Caco-2 (cell line): ENCODE measurements at regions not wholly inside any gene's neighbourhood (a gene's known extent, or its start where the extent isn't known, plus 50 kb on each side); places are given as distances from the start of the nearest gene placed in this dataset.

Experiments used
- BruUV-seq: library from RNA; stranded (reverse); fragments of 400-500 nt; replicated peaks from 2 replicates; lab custom pipeline; 2021; lab: Mats Ljungman, UMichigan
- CTCF ChIA-PET: fragments of 300-600 bp; sonication (Branson Sonifier 250); formaldehyde crosslinking; loops from one replicate; lab custom pipeline; 2022; ENCODE audit warnings: antibody characterized with exemption; lab: Charles Lee
- POLR2A ChIA-PET: fragments of 300-600 bp; sonication (Branson Sonifier 250); formaldehyde crosslinking; loops from one replicate; lab custom pipeline; 2022; ENCODE audit warnings: antibody characterized with exemption; lab: Charles Lee
- DNase-seq, 2 experiments: peaks; one replicate each; pipeline versions ENCODE4 v3.0.0 to v3.0.0-alpha.2; 2020 to 2022
- H3K27me3 ChIP-seq: replicated peaks from 2 replicates; pipeline ENCODE4 v1.6.0; 2011; ENCODE audit warnings: low read length; ENCODE audit not compliant: control insufficient read depth, insufficient read depth
- H3K36me3 ChIP-seq: 2 replicates; pipeline ENCODE4 v1.5.1; 2011; ENCODE audit warnings: low read length; ENCODE audit not compliant: control insufficient read depth, insufficient read depth
- H3K4me1 ChIP-seq: fragments of 250-450 bp; sonication (Bioruptor Pico); 2 replicates; pipeline ENCODE4 v1.5.1; 2020; ENCODE audit warnings: mild to moderate bottlenecking
- H3K4me3 ChIP-seq: 2 replicates; pipeline ENCODE4 v1.5.1; 2011; ENCODE audit warnings: low read depth, mild to moderate bottlenecking, control low read depth, low read length
- H3K9me3 ChIP-seq: fragments of 250-450 bp; sonication (Bioruptor Pico); 2 replicates; pipeline ENCODE4 v1.5.1; 2020; ENCODE audit warnings: mild to moderate bottlenecking, moderate library complexity
- H3K27ac Mint-ChIP-seq: one replicate; pipeline ENCODE4 v1.8.0; 2022; ENCODE audit warnings: mixed read lengths; ENCODE audit not compliant: unreplicated experiment
- H3K27me3 Mint-ChIP-seq: one replicate; pipeline ENCODE4 v1.8.0; 2022; ENCODE audit warnings: mixed read lengths; ENCODE audit not compliant: insufficient read depth, unreplicated experiment
- H3K36me3 Mint-ChIP-seq: one replicate; pipeline ENCODE4 v1.8.0; 2022; ENCODE audit warnings: mild to moderate bottlenecking, mixed read lengths; ENCODE audit not compliant: insufficient read depth, unreplicated experiment
- H3K4me1 Mint-ChIP-seq: one replicate; pipeline ENCODE4 v1.8.0; 2022; ENCODE audit warnings: low read depth, mixed read lengths; ENCODE audit not compliant: unreplicated experiment
- H3K4me3 Mint-ChIP-seq: one replicate; pipeline ENCODE4 v1.8.0; 2022; ENCODE audit warnings: mild to moderate bottlenecking, moderate library complexity, mixed read lengths; ENCODE audit not compliant: unreplicated experiment
- H3K9me3 Mint-ChIP-seq: one replicate; pipeline ENCODE4 v1.8.0; 2022; ENCODE audit warnings: mixed read lengths; ENCODE audit not compliant: unreplicated experiment
- CTCF ChIP-seq, 2 experiments: fragments of 200-600 bp in 1 of 2; IDR thresholded peaks; 1 replicate in 1 of 2; 2 replicates in 1 of 2; pipeline versions ENCODE4 v1.5.1 to v1.8.0; 2011 to 2022; ENCODE audit warnings: antibody characterized with exemption in 1 of 2, control low read depth in 1 of 2, inconsistent platforms in 1 of 2, low read depth in 1 of 2, low read length in 1 of 2, mild to moderate bottlenecking in 1 of 2, moderate library complexity in 1 of 2; ENCODE audit not compliant: insufficient read depth in 1 of 2, severe bottlenecking in 1 of 2, unreplicated experiment in 1 of 2
- intact Hi-C: fragments of 100-400 bp; cut with micrococcal nuclease; formaldehyde crosslinking; loops from one replicate; pipeline ENCODE4 v1.10.0; 2022; ENCODE audit not compliant: unreplicated experiment

- TF ChIP-seq CTCF (IDR thresholded peaks at IDR 0.05; ENCODE audit: insufficient read depth in 1 of 2, low read depth in 1 of 2, low read length in 1 of 2, severe bottlenecking in 1 of 2, unreplicated experiment in 1 of 2), result no peak
- H3K27me3 Mint-ChIP-seq, result no peaks in the 10 kb centered on the region
- no peaks in the 10 kb centered on the region for H3K4me1 Mint-ChIP-seq
- H3K4me3 ChIP-seq, result no peak overlapping the region
- intact Hi-C loops, result no loop called here
- peaks cover 28% of the 10 kb centered on the region for H3K9me3 Mint-ChIP-seq
- DNase-seq, result no peak
- H3K36me3 ChIP-seq, result no peaks in the 10 kb centered on the region
- H3K4me1 ChIP-seq, result no peaks in the 10 kb centered on the region
- no TSS peak for BruUV-seq
- no peaks in the 10 kb centered on the region for H3K27me3 ChIP-seq
- H3K27ac Mint-ChIP-seq, result no peak overlapping the region
- 0 out of 2 replicates have a peak, but pooled peaks cover 4% of the 10 kb centered on the region for H3K9me3 ChIP-seq
- POLR2A ChIA-PET, result no interaction called here
- CTCF ChIA-PET, result no interaction called here
- no peaks in the 10 kb centered on the region for H3K36me3 Mint-ChIP-seq
- no peak overlapping the region for H3K4me3 Mint-ChIP-seq
These were observed 860.2 kb downstream of the C12orf50 start for GRCh38 chr12:87169010-87169409.

DNA sequence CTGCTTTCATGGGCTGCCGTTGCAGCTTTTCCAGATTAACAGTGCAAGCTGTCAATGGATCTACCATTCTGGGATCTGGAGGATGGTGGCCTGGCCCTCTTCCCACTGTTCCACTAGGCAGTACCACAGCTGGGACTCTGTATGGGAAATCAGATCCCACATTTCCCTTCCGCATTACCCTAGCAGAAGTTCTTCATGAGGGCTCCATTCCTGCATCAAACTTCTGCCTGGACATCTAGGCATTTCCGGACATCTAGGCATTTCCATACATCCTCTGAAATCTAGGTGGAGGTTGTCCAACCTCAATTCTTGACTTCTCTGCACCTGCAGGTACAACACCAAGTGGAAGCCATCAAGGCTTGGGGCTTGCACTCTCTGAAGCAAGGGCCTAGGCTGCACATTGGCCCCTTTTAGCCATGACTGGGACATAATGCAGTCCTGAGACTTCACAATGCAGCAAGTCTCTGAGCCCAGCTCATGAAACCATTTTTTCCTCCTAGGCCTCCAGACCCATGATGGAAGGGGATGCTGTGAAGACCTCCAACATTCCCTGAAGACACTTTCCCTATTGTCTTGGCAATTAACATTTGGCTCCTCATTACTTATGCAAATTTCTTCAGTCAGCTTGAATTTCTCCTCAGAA is 863.3 kb downstream of the C12orf50 start:
- Histone ChIP-seq H3K9me3 (0 out of 2 replicates have a peak, but pooled peaks cover 4% of the 10 kb centered on the region), H3K27me3 (no peaks in the 10 kb centered on the region), H3K36me3 (no peaks in the 10 kb centered on the region), H3K4me3 (no peak overlapping the region), H3K4me1 (no peaks in the 10 kb centered on the region)
- Mint-ChIP-seq H3K27me3 (no peaks in the 10 kb centered on the region), H3K4me1 (no peaks in the 10 kb centered on the region), H3K9me3 (peaks cover 23% of the 10 kb centered on the region), H3K36me3 (no peaks in the 10 kb centered on the region), H3K4me3 (no peak overlapping the region), H3K27ac (no peak overlapping the region)
- ChIA-PET CTCF (no interaction called here), POLR2A (no interaction called here)
- intact Hi-C loops, result no loop called here
- TF ChIP-seq CTCF (IDR thresholded peaks at IDR 0.05; ENCODE audit: insufficient read depth in 1 of 2, low read depth in 1 of 2, low read length in 1 of 2, severe bottlenecking in 1 of 2, unreplicated experiment in 1 of 2), result no peak
- no TSS peak for BruUV-seq
- no peak for DNase-seq

DNA sequence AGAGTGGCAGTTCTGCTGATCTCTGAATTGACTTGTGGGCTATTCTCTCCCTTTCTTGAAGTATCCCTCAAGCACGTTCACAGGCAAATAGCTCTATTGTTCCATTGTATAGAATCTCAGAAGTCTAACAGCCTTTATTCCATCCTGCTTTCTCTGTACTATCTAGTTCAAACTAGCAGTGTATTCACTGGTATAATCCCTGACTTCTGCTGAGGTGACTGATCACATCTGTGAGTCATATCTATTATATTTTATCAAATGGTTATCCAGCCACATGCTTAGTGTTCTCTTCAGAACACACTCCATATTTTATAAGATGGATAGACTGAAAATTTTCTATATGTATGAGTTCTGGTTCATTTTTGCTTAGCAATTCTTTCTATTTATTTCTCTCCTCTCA is 866.1 kb downstream of the C12orf50 start:
- no peak for TF ChIP-seq CTCF (IDR thresholded peaks at IDR 0.05; ENCODE audit: insufficient read depth in 1 of 2, low read depth in 1 of 2, low read length in 1 of 2, severe bottlenecking in 1 of 2, unreplicated experiment in 1 of 2)
- no peak overlapping the region for H3K4me3 ChIP-seq
- H3K9me3 Mint-ChIP-seq, result peaks cover 16% of the 10 kb centered on the region
- H3K27me3 Mint-ChIP-seq, result no peaks in the 10 kb centered on the region
- no peak overlapping the region for H3K4me3 Mint-ChIP-seq
- H3K4me1 Mint-ChIP-seq, result no peaks in the 10 kb centered on the region
- no peak overlapping the region for H3K27ac Mint-ChIP-seq
- DNase-seq, result no peak
- H3K4me1 ChIP-seq, result no peaks in the 10 kb centered on the region
- no TSS peak for BruUV-seq
- H3K9me3 ChIP-seq, result 0 out of 2 replicates have a peak, but pooled peaks cover 4% of the 10 kb centered on the region
- ChIA-PET POLR2A (no interaction called here), CTCF (no interaction called here)
- H3K36me3 Mint-ChIP-seq, result no peaks in the 10 kb centered on the region
- no peaks in the 10 kb centered on the region for H3K36me3 ChIP-seq
- intact Hi-C loops, result no loop called here
- H3K27me3 ChIP-seq, result no peaks in the 10 kb centered on the region
